ENCODE measurements at regions not wholly inside any gene's neighbourhood (a gene's known extent, or its start where the extent isn't known, plus 50 kb on each side); places are given as distances from the start of the nearest gene placed in this dataset.

DNA sequence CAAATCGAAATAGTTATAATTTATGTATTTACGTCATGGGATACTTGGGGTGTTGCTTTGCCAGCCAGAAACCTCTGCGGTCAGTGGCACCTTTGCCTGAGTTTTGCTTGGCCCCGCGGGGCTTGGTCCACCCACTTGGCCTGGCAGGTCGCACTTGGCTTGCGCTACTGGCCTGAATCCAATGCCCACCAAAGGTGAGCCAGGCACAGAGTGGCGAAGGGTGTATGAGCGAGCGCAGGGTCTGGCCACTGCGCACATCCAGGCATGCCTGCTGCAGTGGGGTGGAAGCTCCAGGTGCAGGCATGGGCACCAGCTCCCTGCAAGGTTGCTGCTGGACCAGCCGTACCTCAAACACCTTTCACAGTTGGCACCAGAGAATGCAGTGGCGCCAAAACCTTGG is 714.6 kb downstream of the CDH9 start:
- TF ChIP-seq, protein P1, sequence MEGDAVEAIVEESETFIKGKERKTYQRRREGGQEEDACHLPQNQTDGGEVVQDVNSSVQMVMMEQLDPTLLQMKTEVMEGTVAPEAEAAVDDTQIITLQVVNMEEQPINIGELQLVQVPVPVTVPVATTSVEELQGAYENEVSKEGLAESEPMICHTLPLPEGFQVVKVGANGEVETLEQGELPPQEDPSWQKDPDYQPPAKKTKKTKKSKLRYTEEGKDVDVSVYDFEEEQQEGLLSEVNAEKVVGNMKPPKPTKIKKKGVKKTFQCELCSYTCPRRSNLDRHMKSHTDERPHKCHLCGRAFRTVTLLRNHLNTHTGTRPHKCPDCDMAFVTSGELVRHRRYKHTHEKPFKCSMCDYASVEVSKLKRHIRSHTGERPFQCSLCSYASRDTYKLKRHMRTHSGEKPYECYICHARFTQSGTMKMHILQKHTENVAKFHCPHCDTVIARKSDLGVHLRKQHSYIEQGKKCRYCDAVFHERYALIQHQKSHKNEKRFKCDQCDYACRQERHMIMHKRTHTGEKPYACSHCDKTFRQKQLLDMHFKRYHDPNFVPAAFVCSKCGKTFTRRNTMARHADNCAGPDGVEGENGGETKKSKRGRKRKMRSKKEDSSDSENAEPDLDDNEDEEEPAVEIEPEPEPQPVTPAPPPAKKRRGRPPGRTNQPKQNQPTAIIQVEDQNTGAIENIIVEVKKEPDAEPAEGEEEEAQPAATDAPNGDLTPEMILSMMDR (IDR thresholded peaks at IDR 0.05) = no peak
- TF ChIP-seq POLR2A (IDR thresholded peaks at IDR 0.05) = no peak

All from heart left ventricle (tissue), 13 donors.